Adrenal gland (tissue), 5 donors: ENCODE measurements at regions not wholly inside any gene's neighbourhood (a gene's known extent, or its start where the extent isn't known, plus 50 kb on each side); places are given as distances from the start of the nearest gene placed in this dataset.

Source experiments
- POLR2A ChIP-seq, 2 donors: fragments of 450-650 bp; IDR thresholded peaks; one replicate each; pipeline ENCODE4 v1.6.1; 2017; ENCODE audit warnings: antibody characterized with exemption in 2 of 2, mild to moderate bottlenecking in 2 of 2, moderate library complexity in 1 of 2
- TF ChIP-seq, protein P1 (sequence below), 6 experiments: fragments of 450-650 bp in 4 of 6; fragments of 200-600 bp in 2 of 6; sonication (generic) in 1 of 6; IDR thresholded peaks; 1 replicate in 5 of 6; 2 replicates in 1 of 6; pipeline versions ENCODE4 v1.5.1 to v1.8.0; 2016 to 2021; ENCODE audit warnings: antibody characterized with exemption in 6 of 6, mild to moderate bottlenecking in 2 of 6, moderate library complexity in 1 of 6
- donor health status: DM: no; HTN: no; CAD: no.

DNA sequence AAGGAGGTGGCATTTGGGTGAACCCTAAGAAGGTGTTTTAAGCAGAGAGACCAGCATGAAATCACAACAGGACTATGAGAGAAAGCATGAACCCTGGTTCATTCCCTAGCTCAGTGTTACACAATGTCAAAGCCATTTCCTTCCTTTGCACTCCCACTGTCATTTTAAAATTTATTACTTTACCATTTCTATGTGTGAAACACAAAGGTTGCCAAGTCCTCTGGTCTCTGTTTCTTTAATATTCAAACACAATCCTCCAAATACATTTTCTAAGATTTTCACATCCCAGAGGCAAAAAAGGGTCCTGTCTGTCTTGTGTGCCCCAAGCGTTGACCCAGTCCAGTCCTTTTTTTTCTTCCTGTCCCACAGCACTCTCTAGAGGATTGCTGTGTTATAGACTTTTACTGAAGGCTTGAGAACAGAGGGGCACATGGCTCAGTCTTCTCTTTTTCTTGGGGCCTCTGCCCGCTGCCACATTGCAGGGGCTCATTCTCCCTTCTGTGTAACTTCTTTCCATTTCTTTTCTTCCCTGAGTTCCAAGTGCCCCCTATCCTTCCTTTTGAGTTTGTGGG, 78.6 kb upstream of the SLC28A3 start:
- TF ChIP-seq, protein P1, sequence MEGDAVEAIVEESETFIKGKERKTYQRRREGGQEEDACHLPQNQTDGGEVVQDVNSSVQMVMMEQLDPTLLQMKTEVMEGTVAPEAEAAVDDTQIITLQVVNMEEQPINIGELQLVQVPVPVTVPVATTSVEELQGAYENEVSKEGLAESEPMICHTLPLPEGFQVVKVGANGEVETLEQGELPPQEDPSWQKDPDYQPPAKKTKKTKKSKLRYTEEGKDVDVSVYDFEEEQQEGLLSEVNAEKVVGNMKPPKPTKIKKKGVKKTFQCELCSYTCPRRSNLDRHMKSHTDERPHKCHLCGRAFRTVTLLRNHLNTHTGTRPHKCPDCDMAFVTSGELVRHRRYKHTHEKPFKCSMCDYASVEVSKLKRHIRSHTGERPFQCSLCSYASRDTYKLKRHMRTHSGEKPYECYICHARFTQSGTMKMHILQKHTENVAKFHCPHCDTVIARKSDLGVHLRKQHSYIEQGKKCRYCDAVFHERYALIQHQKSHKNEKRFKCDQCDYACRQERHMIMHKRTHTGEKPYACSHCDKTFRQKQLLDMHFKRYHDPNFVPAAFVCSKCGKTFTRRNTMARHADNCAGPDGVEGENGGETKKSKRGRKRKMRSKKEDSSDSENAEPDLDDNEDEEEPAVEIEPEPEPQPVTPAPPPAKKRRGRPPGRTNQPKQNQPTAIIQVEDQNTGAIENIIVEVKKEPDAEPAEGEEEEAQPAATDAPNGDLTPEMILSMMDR (IDR thresholded peaks at IDR 0.05) = peak in 3 of 6 experiments; percentile 17 to 33 (median 25)
- TF ChIP-seq POLR2A (IDR thresholded peaks at IDR 0.05) = no peak
